ENCODE measurements at regions not wholly inside any gene's neighbourhood (a gene's known extent, or its start where the extent isn't known, plus 50 kb on each side); places are given as distances from the start of the nearest gene placed in this dataset.

GRCh38 chr1:4058706-4059105 lies 158.6 kb upstream of the C1orf174 start:
- Histone ChIP-seq H3K9me3 (ENCODE audit: low read depth, low read length) (no peaks in the 10 kb centered on the region), H3K9ac (ENCODE audit: insufficient read length) (no peak overlapping the region), H3K4me3 (no peak overlapping the region), H3K36me3 (ENCODE audit: insufficient read depth, low read length) (no peaks in the 10 kb centered on the region), H3K27ac (no peak overlapping the region)
- no peak for DNase-seq (ENCODE audit: low read depth, low spot score)
- TF ChIP-seq POLR2AphosphoS5 (IDR thresholded peaks at IDR 0.05; ENCODE audit: borderline replicate concordance, low read depth, low read length) = no peak

- Histone ChIP-seq H3K9ac (ENCODE audit: insufficient read length) (no peak overlapping the region), H3K4me3 (no peak overlapping the region)
Observed at GRCh38 chr1:4059270-4059669, 159.2 kb upstream of the C1orf174 start.

DNA sequence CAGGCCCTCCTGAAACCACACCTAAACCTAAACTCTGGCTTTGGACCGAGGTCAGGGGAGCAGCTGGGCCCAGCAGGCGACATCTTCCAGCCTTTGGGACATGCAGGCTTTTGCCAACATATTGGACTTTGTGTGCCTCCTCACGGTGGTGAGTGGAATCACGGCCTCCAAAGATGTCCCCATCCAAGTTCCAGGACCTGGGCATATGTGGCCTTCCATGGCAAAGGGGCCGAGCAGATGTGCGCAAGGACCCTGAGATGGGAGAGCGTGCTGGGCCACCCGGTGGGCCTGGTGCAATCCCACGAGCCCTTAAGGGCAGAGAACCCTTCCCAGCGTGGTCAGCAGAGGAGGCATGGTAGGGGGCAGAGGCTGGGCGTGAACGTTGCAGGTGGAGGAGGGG lies 160.8 kb upstream of the C1orf174 start:
- no peak for DNase-seq (ENCODE audit: low read depth, low spot score)
- no peaks in the 10 kb centered on the region for H3K36me3 ChIP-seq (ENCODE audit: insufficient read depth, low read length)

More at GRCh38 chr1:4059270-4059669, 159.2 kb upstream of the C1orf174 start:
- Histone ChIP-seq H3K27ac (no peak overlapping the region), H3K36me3 (ENCODE audit: insufficient read depth, low read length) (no peaks in the 10 kb centered on the region), H3K9me3 (ENCODE audit: low read depth, low read length) (no peaks in the 10 kb centered on the region)
- no peak for TF ChIP-seq FOXP2 (optimal IDR thresholded peaks at IDR 0.05; ENCODE audit: control extremely low read depth, extremely low read length, insufficient read depth)
- no peak for TF ChIP-seq EZH2 (IDR thresholded peaks at IDR 0.05)
- TF ChIP-seq POLR2AphosphoS5 (IDR thresholded peaks at IDR 0.05; ENCODE audit: borderline replicate concordance, low read depth, low read length) = no peak
- DNase-seq (ENCODE audit: low read depth, low spot score) = no peak

GRCh38 chr1:4061521-4062031 lies 161.5 kb upstream of the C1orf174 start:
- H3K9me3 ChIP-seq (ENCODE audit: low read depth, low read length) = no peaks in the 10 kb centered on the region
- no peaks in the 10 kb centered on the region for H3K36me3 ChIP-seq (ENCODE audit: insufficient read depth, low read length)
- no peak overlapping the region for H3K4me3 ChIP-seq
- no peak overlapping the region for H3K9ac ChIP-seq (ENCODE audit: insufficient read length)
- no peak overlapping the region for H3K27ac ChIP-seq
- DNase-seq (ENCODE audit: low read depth, low spot score) = no peak
- TF ChIP-seq FOXP2 (optimal IDR thresholded peaks at IDR 0.05; ENCODE audit: control extremely low read depth, extremely low read length, insufficient read depth) (no peak), POLR2AphosphoS5 (IDR thresholded peaks at IDR 0.05; ENCODE audit: borderline replicate concordance, low read depth, low read length) (no peak), EZH2 (IDR thresholded peaks at IDR 0.05) (no peak)

More for the DNA sequence above, 160.8 kb upstream of the C1orf174 start:
- Histone ChIP-seq H3K4me3 (no peak overlapping the region), H3K9ac (ENCODE audit: insufficient read length) (no peak overlapping the region), H3K9me3 (ENCODE audit: low read depth, low read length) (no peaks in the 10 kb centered on the region), H3K27ac (no peak overlapping the region)
- no peak for TF ChIP-seq POLR2AphosphoS5 (IDR thresholded peaks at IDR 0.05; ENCODE audit: borderline replicate concordance, low read depth, low read length)
- no peak for TF ChIP-seq FOXP2 (optimal IDR thresholded peaks at IDR 0.05; ENCODE audit: control extremely low read depth, extremely low read length, insufficient read depth)
- TF ChIP-seq EZH2 (IDR thresholded peaks at IDR 0.05) = no peak

DNA sequence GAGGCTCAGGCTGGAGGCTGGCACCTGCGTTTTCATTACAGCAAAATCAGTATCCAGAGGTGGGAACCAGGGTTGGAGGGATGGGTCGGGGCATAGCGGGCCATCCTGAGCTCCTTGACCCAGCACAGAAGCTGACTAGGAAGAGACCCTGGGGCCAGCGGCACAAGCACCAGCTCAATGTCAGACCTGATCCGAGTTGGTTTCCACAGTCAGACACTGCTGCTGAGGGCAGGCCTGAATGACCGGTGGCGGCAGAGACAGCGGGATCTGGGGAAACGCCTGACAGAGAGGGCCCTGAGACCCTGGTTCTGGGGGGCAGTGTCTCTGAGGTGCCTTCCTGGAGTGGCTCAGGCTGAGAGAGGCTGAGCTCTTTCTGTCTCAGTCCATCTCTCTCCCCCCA lies 162.0 kb upstream of the C1orf174 start:
- H3K4me3 ChIP-seq = no peak overlapping the region
- no peak overlapping the region for H3K27ac ChIP-seq
- no peak for TF ChIP-seq EZH2 (IDR thresholded peaks at IDR 0.05)
- no peak for TF ChIP-seq FOXP2 (optimal IDR thresholded peaks at IDR 0.05; ENCODE audit: control extremely low read depth, extremely low read length, insufficient read depth)
- TF ChIP-seq POLR2AphosphoS5 (IDR thresholded peaks at IDR 0.05; ENCODE audit: borderline replicate concordance, low read depth, low read length) = no peak
- no peak overlapping the region for H3K9ac ChIP-seq (ENCODE audit: insufficient read length)
- H3K9me3 ChIP-seq (ENCODE audit: low read depth, low read length) = no peaks in the 10 kb centered on the region
- DNase-seq (ENCODE audit: low read depth, low spot score) = no peak
- H3K36me3 ChIP-seq (ENCODE audit: insufficient read depth, low read length) = no peaks in the 10 kb centered on the region

GRCh38 chr1:4062560-4062959 lies 162.5 kb upstream of the C1orf174 start:
- no peaks in the 10 kb centered on the region for H3K9me3 ChIP-seq (ENCODE audit: low read depth, low read length)
- H3K27ac ChIP-seq = no peak overlapping the region
- H3K4me3 ChIP-seq = no peak overlapping the region
- TF ChIP-seq FOXP2 (optimal IDR thresholded peaks at IDR 0.05; ENCODE audit: control extremely low read depth, extremely low read length, insufficient read depth) (no peak), POLR2AphosphoS5 (IDR thresholded peaks at IDR 0.05; ENCODE audit: borderline replicate concordance, low read depth, low read length) (no peak)
- H3K9ac ChIP-seq (ENCODE audit: insufficient read length) = no peak overlapping the region
- DNase-seq (ENCODE audit: low read depth, low spot score) = no peak
- H3K36me3 ChIP-seq (ENCODE audit: insufficient read depth, low read length) = no peaks in the 10 kb centered on the region

- no peak overlapping the region for H3K27ac ChIP-seq
- no peak overlapping the region for H3K9ac ChIP-seq (ENCODE audit: insufficient read length)
- H3K36me3 ChIP-seq (ENCODE audit: insufficient read depth, low read length) = no peaks in the 10 kb centered on the region
- TF ChIP-seq POLR2AphosphoS5 (IDR thresholded peaks at IDR 0.05; ENCODE audit: borderline replicate concordance, low read depth, low read length) = no peak
- TF ChIP-seq FOXP2 (optimal IDR thresholded peaks at IDR 0.05; ENCODE audit: control extremely low read depth, extremely low read length, insufficient read depth) = no peak
- no peak for TF ChIP-seq EZH2 (IDR thresholded peaks at IDR 0.05)
- H3K4me3 ChIP-seq = no peak overlapping the region
- DNase-seq (ENCODE audit: low read depth, low spot score) = no peak
- H3K9me3 ChIP-seq (ENCODE audit: low read depth, low read length) = no peaks in the 10 kb centered on the region
Observed at GRCh38 chr1:4062992-4063391, 162.9 kb upstream of the C1orf174 start.

DNA sequence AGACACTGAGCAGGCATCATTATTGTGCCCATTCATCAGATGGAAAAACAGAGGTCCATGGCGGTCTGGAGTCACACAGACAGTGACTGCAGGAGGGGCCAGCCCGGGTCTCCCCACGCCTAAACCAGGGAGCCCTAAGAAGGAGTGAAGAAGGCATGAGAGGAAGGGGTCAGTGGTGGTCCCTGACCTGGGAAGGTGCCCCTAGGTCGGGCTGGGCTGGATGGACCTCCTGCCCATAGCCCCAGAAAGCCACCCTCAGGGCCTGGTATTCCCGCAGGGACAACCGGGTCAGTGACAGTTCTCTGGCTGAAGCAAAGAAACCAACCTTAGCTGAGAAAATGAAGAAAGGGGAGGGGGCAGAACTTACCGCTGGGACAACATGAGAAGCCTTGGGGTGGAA lies 163.4 kb upstream of the C1orf174 start:
- TF ChIP-seq EZH2 (IDR thresholded peaks at IDR 0.05) (no peak), FOXP2 (optimal IDR thresholded peaks at IDR 0.05; ENCODE audit: control extremely low read depth, extremely low read length, insufficient read depth) (no peak), POLR2AphosphoS5 (IDR thresholded peaks at IDR 0.05; ENCODE audit: borderline replicate concordance, low read depth, low read length) (no peak)
- Histone ChIP-seq H3K27ac (no peak overlapping the region), H3K9me3 (ENCODE audit: low read depth, low read length) (no peaks in the 10 kb centered on the region), H3K4me3 (no peak overlapping the region), H3K36me3 (ENCODE audit: insufficient read depth, low read length) (no peaks in the 10 kb centered on the region), H3K9ac (ENCODE audit: insufficient read length) (no peak overlapping the region)
- no peak for DNase-seq (ENCODE audit: low read depth, low spot score)

GRCh38 chr1:4064150-4064889 lies 164.2 kb upstream of the C1orf174 start:
- Histone ChIP-seq H3K36me3 (ENCODE audit: insufficient read depth, low read length) (no peaks in the 10 kb centered on the region), H3K9ac (ENCODE audit: insufficient read length) (no peak overlapping the region), H3K27ac (no peak overlapping the region), H3K9me3 (ENCODE audit: low read depth, low read length) (no peaks in the 10 kb centered on the region), H3K4me3 (no peak overlapping the region)
- DNase-seq (ENCODE audit: low read depth, low spot score) = no peak
- no peak for TF ChIP-seq POLR2AphosphoS5 (IDR thresholded peaks at IDR 0.05; ENCODE audit: borderline replicate concordance, low read depth, low read length)
- TF ChIP-seq FOXP2 (optimal IDR thresholded peaks at IDR 0.05; ENCODE audit: control extremely low read depth, extremely low read length, insufficient read depth) = no peak
